Stomach (tissue), 4 donors: ENCODE measurements at regions not wholly inside any gene's neighbourhood (a gene's known extent, or its start where the extent isn't known, plus 50 kb on each side); places are given as distances from the start of the nearest gene placed in this dataset.

ENCODE experiments used
- CTCF ChIP-seq, 7 experiments: fragments of 450-650 bp in 4 of 7; fragments of 200-600 bp in 3 of 7; sonication (generic) in 3 of 7; IDR thresholded peaks; one replicate each; pipeline ENCODE4 v1.5.1; 2016 to 2019; ENCODE audit warnings: antibody characterized with exemption in 7 of 7, control low read depth in 2 of 7, mild to moderate bottlenecking in 1 of 7
- EP300 ChIP-seq: sonication (generic); formaldehyde crosslinking; IDR thresholded peaks from one replicate; pipeline ENCODE4 v1.6.1; 2017; ENCODE audit warnings: antibody characterized with exemption
- POLR2A ChIP-seq, 4 donors: fragments of 450-650 bp; IDR thresholded peaks; one replicate each; pipeline ENCODE4 v1.6.1; 2016; ENCODE audit warnings: antibody characterized with exemption in 4 of 4, control low read depth in 2 of 4, mild to moderate bottlenecking in 1 of 4, moderate library complexity in 1 of 4
- POLR2AphosphoS5 ChIP-seq, 3 donors: sonication (generic); formaldehyde crosslinking; IDR thresholded peaks; one replicate each; pipeline ENCODE4 v1.6.1; 2016; ENCODE audit warnings: antibody characterized with exemption in 3 of 3

- TF ChIP-seq POLR2AphosphoS5 (IDR thresholded peaks at IDR 0.05), result no peak
- TF ChIP-seq POLR2A (IDR thresholded peaks at IDR 0.05), result no peak
- no peak for TF ChIP-seq CTCF (IDR thresholded peaks at IDR 0.05)
- TF ChIP-seq EP300, result no peak
These were observed 124.6 kb downstream of the CD47 start for GRCh38 chr3:107966276-107966675.
